ENCODE measurements at regions not wholly inside any gene's neighbourhood (a gene's known extent, or its start where the extent isn't known, plus 50 kb on each side); places are given as distances from the start of the nearest gene placed in this dataset.

DNA sequence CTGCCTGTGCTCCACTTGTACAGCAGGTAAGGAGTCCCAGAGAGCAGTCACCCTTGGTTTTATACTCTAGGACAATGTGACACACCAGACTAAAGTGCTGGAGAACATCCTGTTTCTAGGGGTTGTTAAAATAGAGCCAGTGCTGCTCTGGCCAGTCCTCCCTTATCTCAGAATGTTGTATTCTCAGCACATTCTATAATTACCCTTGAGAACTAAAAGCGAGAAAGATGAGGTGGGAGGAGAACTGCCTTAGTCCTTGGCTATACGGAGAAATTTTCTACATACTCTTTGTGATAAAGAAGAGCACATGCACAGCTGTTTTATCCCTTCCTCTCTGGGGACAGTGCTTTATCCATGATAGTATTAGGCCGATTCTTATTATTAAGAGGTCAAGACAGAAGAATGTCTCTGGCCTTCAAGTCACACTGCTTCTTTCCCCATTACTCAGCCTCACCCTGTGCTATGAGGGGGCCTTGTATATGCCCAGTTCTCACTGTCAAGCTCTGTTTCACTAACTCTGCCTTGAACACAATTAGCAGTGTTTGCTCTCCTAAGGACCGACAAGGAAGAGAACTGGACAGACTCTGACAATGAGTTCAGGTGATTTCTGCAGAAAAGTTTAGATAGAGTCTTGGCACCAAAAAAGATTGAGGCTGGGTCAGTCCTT is 385.8 kb downstream of the TRIB2 start:
- TF ChIP-seq, protein P1, sequence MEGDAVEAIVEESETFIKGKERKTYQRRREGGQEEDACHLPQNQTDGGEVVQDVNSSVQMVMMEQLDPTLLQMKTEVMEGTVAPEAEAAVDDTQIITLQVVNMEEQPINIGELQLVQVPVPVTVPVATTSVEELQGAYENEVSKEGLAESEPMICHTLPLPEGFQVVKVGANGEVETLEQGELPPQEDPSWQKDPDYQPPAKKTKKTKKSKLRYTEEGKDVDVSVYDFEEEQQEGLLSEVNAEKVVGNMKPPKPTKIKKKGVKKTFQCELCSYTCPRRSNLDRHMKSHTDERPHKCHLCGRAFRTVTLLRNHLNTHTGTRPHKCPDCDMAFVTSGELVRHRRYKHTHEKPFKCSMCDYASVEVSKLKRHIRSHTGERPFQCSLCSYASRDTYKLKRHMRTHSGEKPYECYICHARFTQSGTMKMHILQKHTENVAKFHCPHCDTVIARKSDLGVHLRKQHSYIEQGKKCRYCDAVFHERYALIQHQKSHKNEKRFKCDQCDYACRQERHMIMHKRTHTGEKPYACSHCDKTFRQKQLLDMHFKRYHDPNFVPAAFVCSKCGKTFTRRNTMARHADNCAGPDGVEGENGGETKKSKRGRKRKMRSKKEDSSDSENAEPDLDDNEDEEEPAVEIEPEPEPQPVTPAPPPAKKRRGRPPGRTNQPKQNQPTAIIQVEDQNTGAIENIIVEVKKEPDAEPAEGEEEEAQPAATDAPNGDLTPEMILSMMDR (IDR thresholded peaks at IDR 0.05; ENCODE audit: insufficient read depth, low read length) = no peak
- no peak for TF ChIP-seq POLR2AphosphoS5 (IDR thresholded peaks at IDR 0.05; ENCODE audit: low read depth)
- TF ChIP-seq, protein P2, sequence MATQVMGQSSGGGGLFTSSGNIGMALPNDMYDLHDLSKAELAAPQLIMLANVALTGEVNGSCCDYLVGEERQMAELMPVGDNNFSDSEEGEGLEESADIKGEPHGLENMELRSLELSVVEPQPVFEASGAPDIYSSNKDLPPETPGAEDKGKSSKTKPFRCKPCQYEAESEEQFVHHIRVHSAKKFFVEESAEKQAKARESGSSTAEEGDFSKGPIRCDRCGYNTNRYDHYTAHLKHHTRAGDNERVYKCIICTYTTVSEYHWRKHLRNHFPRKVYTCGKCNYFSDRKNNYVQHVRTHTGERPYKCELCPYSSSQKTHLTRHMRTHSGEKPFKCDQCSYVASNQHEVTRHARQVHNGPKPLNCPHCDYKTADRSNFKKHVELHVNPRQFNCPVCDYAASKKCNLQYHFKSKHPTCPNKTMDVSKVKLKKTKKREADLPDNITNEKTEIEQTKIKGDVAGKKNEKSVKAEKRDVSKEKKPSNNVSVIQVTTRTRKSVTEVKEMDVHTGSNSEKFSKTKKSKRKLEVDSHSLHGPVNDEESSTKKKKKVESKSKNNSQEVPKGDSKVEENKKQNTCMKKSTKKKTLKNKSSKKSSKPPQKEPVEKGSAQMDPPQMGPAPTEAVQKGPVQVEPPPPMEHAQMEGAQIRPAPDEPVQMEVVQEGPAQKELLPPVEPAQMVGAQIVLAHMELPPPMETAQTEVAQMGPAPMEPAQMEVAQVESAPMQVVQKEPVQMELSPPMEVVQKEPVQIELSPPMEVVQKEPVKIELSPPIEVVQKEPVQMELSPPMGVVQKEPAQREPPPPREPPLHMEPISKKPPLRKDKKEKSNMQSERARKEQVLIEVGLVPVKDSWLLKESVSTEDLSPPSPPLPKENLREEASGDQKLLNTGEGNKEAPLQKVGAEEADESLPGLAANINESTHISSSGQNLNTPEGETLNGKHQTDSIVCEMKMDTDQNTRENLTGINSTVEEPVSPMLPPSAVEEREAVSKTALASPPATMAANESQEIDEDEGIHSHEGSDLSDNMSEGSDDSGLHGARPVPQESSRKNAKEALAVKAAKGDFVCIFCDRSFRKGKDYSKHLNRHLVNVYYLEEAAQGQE (IDR thresholded peaks at IDR 0.05; ENCODE audit: insufficient replicate concordance, low read depth) = no peak
- no peak for TF ChIP-seq GABPA (IDR thresholded peaks at IDR 0.05; ENCODE audit: low read depth)
